ENCODE measurements at regions not wholly inside any gene's neighbourhood (a gene's known extent, or its start where the extent isn't known, plus 50 kb on each side); places are given as distances from the start of the nearest gene placed in this dataset.

DNA sequence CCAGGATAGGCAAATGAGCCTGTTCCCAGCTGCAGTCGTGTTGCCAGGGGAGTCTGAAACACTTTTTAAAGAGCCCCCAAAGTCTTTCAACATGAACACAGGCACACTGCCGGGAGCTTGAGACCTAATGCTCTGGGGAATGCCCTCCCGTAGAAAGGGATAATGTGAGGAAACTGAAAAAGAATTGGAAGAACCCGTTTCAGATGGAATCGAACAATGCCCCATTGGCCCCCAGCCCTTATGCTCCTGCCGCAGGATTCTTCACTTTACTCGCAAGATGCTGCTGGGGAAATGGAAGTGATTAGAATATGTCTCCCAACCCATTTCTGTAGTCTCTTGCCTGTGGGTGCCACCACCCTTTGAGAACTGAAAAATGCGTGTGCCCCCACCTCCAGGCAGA is 136.3 kb upstream of the GATA6 start (continued):
- no peak for TF ChIP-seq REST (IDR thresholded peaks at IDR 0.05)

DNA sequence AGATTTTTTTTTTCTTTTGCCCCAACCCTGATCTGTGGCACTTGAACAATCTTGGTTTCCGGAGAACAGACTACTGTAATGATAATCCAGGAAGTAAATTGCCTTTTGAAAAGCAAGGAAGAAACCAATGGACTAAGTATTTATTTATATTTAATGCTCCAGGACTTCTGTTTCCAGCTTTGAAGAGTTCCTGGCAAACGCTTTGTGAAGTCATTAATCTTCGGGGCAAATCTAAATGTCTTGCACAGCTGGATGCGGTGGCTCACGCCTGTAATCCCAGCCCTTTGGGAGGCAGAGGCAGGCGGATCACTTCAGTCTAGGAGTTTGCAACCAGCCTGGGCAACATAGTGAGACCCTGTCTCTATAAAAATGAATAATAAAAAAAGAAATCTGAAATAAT is 135.1 kb upstream of the GATA6 start:
- no peak for DNase-seq (ENCODE audit: low read depth in 1 of 2, low spot score in 1 of 2)
- Histone ChIP-seq H3K4me3 (no peak overlapping the region), H3K27ac (no peak overlapping the region), H3K4me2 (no peak overlapping the region), H3K9me3 (no peaks in the 10 kb centered on the region), H3K4me1 (peaks cover 17% of the 10 kb centered on the region)
- TF ChIP-seq HEYL (CRISPR knock-in tag; IDR thresholded peaks at IDR 0.05): no peak
- no peak for FAIRE-seq
- ChIA-PET CTCF (interaction anchor here (3.4 kb wide), 1 partner anchor 36 kb away, joined by 14 read pairs; no protein-coding TSS in a partner anchor), POLR2A (no interaction called here)
- 81% methylated on average over 6 of the region's 6 CpGs for WGBS (ENCODE audit: missing lambda C conversion rate)
- no peak for ATAC-seq

DNA sequence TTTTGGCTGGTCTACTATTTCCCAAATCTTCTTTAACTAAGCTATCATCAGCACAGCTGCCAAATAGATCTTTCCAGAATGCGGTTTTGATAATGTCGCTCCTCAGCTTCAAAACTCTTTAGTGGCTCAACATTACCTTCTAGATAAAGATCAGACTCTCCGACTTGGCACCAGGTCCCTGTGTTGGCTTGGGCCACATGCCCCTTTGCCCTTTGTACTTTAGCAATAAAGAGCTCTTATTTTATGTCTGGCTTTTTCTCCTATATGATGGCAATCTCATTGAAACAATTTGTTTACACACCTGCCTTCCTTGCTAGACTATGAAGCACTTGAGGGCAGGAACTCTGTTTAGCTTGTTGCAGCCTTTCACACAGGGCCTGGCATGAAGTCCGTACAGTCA is 128.9 kb upstream of the GATA6 start:
- TF ChIP-seq EP300 (IDR thresholded peaks at IDR 0.05) (no peak), TFCP2L1 (CRISPR knock-in tag; IDR thresholded peaks at IDR 0.05) (no peak), JUN (IDR thresholded peaks at IDR 0.05) (no peak), MAZ (IDR thresholded peaks at IDR 0.05; ENCODE audit: borderline replicate concordance, low read depth, low read length) (no peak), ZNF302 (CRISPR knock-in tag; IDR thresholded peaks at IDR 0.05) (no peak), REST (IDR thresholded peaks at IDR 0.05) (no peak), E2F6 (IDR thresholded peaks at IDR 0.05; ENCODE audit: borderline replicate concordance, low read depth) (no peak)
- Histone ChIP-seq H3K4me1 (0 out of 3 replicates have a peak, but pooled peaks cover 4% of the 10 kb centered on the region), H3K27ac (no peak overlapping the region), H3K9me3 (no peaks in the 10 kb centered on the region), H3K4me2 (no peak overlapping the region), H3K4me3 (no peak overlapping the region)
- ChIA-PET CTCF (interaction anchor here (0.9 kb wide), 1 partner anchor 43 kb away, joined by 3 read pairs; no protein-coding TSS in a partner anchor), POLR2A (no interaction called here)
- DNase-seq (ENCODE audit: low read depth in 1 of 2, low spot score in 1 of 2) (no peak), FAIRE-seq (no peak), ATAC-seq (no peak)
- WGBS (ENCODE audit: missing lambda C conversion rate): 64% methylated on average over 4 of the region's 4 CpGs

DNA sequence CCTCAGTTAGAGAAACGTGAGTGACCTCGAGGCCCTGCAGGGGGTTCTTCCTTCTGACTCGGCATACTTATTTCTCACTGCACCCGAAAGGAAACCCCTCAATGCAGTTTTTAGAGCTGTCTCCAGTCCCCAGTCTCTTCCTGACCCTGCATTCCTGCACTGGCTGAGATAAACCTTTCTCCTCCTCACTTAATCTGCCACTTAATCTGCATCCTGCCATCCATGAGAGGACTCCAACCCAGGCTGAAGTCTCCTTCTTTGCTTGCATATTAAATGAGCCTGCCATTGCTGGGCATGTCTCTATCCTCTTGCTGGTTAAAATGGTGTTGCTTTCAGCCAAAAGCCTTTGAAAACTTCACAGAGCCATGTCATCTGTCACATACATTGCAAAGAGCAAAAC is 125.6 kb upstream of the GATA6 start:
- Histone ChIP-seq H3K4me3 (no peak overlapping the region), H3K27ac (no peak overlapping the region), H3K4me1 (0 out of 3 replicates have a peak, but pooled peaks cover 4% of the 10 kb centered on the region), H3K4me2 (no peak overlapping the region), H3K9me3 (no peaks in the 10 kb centered on the region)
- POLR2A ChIA-PET: no interaction called here
- DNase-seq (ENCODE audit: low read depth in 1 of 2, low spot score in 1 of 2): no peak
- TF ChIP-seq ELK1 (IDR thresholded peaks at IDR 0.05; ENCODE audit: low read depth, low read length) (no peak), TP53 (CRISPR knock-in tag; IDR thresholded peaks at IDR 0.05) (no peak), SREBF2 (IDR thresholded peaks at IDR 0.05) (no peak), RARB (CRISPR knock-in tag; IDR thresholded peaks at IDR 0.05) (no peak)
- no peak for FAIRE-seq
- CTCF ChIA-PET: interaction anchor here (1.1 kb wide), 1 partner anchor 10 kb away, joined by 3 read pairs; no protein-coding TSS in a partner anchor
- WGBS (ENCODE audit: missing lambda C conversion rate): 67% methylated on average over 4 of the region's 4 CpGs
- ATAC-seq: no peak

Data from A549 (cell line).